Neural cell (in vitro differentiated cells): ENCODE measurements at regions not wholly inside any gene's neighbourhood (a gene's known extent, or its start where the extent isn't known, plus 50 kb on each side); places are given as distances from the start of the nearest gene placed in this dataset.

Source experiments
- H2AFZ ChIP-seq: fragments of 200-600, 300-800 bp; sonication (generic), shearing (Covaris generic); 2 replicates; pipeline ENCODE4 v1.6.0; 2014; ENCODE audit warnings: low read depth, mild to moderate bottlenecking, antibody characterized with exemption, low read length, moderate library complexity
- H3F3A ChIP-seq: fragments of 200-600 bp; shearing (Covaris generic); 2 replicates; pipeline ENCODE4 v1.6.1; 2016; ENCODE audit warnings: mild to moderate bottlenecking, moderate library complexity, mixed read lengths, antibody characterized with exemption, low read length; ENCODE audit not compliant: insufficient read depth, poor library complexity, severe bottlenecking
- H3K27ac ChIP-seq: fragments of 200-600, 300-800 bp; sonication (generic), shearing (Covaris generic); 2 replicates; pipeline ENCODE4 v1.5.1; 2014; ENCODE audit warnings: mild to moderate bottlenecking, low read length, moderate library complexity
- H3K27me3 ChIP-seq: fragments of 300-800, 200-600 bp; sonication (generic), shearing (Covaris generic); 2 replicates; pipeline ENCODE4 v1.6.0; 2014; ENCODE audit warnings: mild to moderate bottlenecking, low read depth, low read length, moderate library complexity; ENCODE audit not compliant: insufficient read depth
- H3K36me3 ChIP-seq: fragments of 300-800, 200-600 bp; sonication (generic), shearing (Covaris generic); 2 replicates; pipeline ENCODE4 v1.5.1; 2014; ENCODE audit warnings: mild to moderate bottlenecking, antibody characterized with exemption, low read length, moderate library complexity; ENCODE audit not compliant: insufficient read depth
- H3K4me2 ChIP-seq: fragments of 300-800, 200-600 bp; sonication (generic), shearing (Covaris generic); 2 replicates; pipeline ENCODE4 v1.6.0; 2014; ENCODE audit warnings: mild to moderate bottlenecking, low read length
- H3K4me3 ChIP-seq: fragments of 300-800, 200-600 bp; sonication (generic), shearing (Covaris generic); 2 replicates; pipeline ENCODE4 v1.5.1; 2014; ENCODE audit warnings: mild to moderate bottlenecking, low read length, moderate library complexity
- H3K79me2 ChIP-seq: fragments of 200-600 bp; shearing (Covaris generic); replicated peaks from 2 replicates; pipeline ENCODE4 v1.6.0; 2014; ENCODE audit warnings: mild to moderate bottlenecking, low read length, moderate library complexity; ENCODE audit not compliant: insufficient read depth
- H3K9ac ChIP-seq: fragments of 300-800, 200-600 bp; sonication (generic), shearing (Covaris generic); 2 replicates; pipeline ENCODE4 v1.6.1; 2016; ENCODE audit warnings: mild to moderate bottlenecking, low read length, mixed read lengths
- H3K9me2 ChIP-seq: fragments of 200-600 bp; shearing (Covaris generic); 2 replicates; pipeline ENCODE4 v1.6.1; 2016; ENCODE audit warnings: mild to moderate bottlenecking, low read length, mixed read lengths; ENCODE audit not compliant: insufficient read depth
- H3K9me3 ChIP-seq: fragments of 200-600, 300-800 bp; sonication (generic), shearing (Covaris generic); 2 replicates; pipeline ENCODE4 v1.6.1; 2016; ENCODE audit warnings: mild to moderate bottlenecking, mixed run types, low read length, moderate library complexity, mixed read lengths
- H4K20me1 ChIP-seq: fragments of 200-600 bp; shearing (Covaris generic); 2 replicates; pipeline ENCODE4 v1.6.1; 2016; ENCODE audit warnings: mild to moderate bottlenecking, mixed run types; ENCODE audit not compliant: insufficient read depth
- EZH2 ChIP-seq: fragments of 200-600, 300-800 bp; shearing (Covaris generic), sonication (generic); IDR thresholded peaks from 2 replicates; pipeline ENCODE4 v1.6.1; 2014; ENCODE audit warnings: antibody characterized with exemption, low read length, borderline replicate concordance, mild to moderate bottlenecking; ENCODE audit not compliant: insufficient read depth, poor library complexity, severe bottlenecking
- POLR2AphosphoS5 ChIP-seq: IDR thresholded peaks from 2 replicates; pipeline ENCODE4 v1.6.1; 2012
- SMC3 ChIP-seq: fragments of 450-650 bp; conservative IDR thresholded peaks from 2 replicates; pipeline ENCODE4 v1.6.1; 2014; ENCODE audit warnings: antibody characterized with exemption, mild to moderate bottlenecking, moderate library complexity; ENCODE audit not compliant: poor library complexity
- TAF1 ChIP-seq: IDR thresholded peaks from 2 replicates; pipeline ENCODE4 v1.6.1; 2012; ENCODE audit warnings: low read depth
- TF ChIP-seq, protein P1 (sequence below): IDR thresholded peaks from 2 replicates; pipeline ENCODE4 v1.6.1; 2012; ENCODE audit warnings: borderline replicate concordance
- TF ChIP-seq, protein P2 (sequence below): fragments of 450-650 bp; IDR thresholded peaks from 2 replicates; pipeline ENCODE4 v1.5.1; 2014; ENCODE audit warnings: antibody characterized with exemption, mild to moderate bottlenecking, moderate library complexity; ENCODE audit not compliant: poor library complexity, severe bottlenecking

DNA sequence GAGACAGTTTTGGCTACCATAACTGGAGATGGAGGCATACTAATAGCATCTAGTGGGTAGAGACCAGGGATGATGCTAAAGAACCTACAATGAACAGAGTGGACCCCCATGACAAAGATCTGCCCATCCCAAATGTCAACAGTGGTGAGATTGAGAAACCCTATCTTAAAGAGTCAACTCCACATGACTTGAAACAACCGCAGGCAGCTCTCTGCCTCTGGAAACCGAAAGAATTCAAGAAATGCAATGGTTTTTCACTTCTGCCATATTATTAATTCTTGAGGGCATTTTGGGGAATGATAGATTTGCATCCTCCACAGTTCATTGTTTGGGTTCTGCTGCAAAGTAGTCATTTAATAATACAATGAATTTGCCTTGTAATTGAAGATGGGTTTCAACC is 463.4 kb downstream of the MAFB start:
- Histone ChIP-seq H3K79me2 (no peaks in the 10 kb centered on the region), H3F3A (no peaks in the 10 kb centered on the region), H3K27ac (no peak overlapping the region), H2AFZ (no peak overlapping the region), H3K4me3 (no peak overlapping the region), H3K4me2 (no peak overlapping the region), H3K9me2 (no peaks in the 10 kb centered on the region), H4K20me1 (no peaks in the 10 kb centered on the region), H3K27me3 (no peaks in the 10 kb centered on the region), H3K36me3 (no peaks in the 10 kb centered on the region), H3K9ac (no peak overlapping the region), H3K9me3 (no peaks in the 10 kb centered on the region)
- TF ChIP-seq, protein P1, sequence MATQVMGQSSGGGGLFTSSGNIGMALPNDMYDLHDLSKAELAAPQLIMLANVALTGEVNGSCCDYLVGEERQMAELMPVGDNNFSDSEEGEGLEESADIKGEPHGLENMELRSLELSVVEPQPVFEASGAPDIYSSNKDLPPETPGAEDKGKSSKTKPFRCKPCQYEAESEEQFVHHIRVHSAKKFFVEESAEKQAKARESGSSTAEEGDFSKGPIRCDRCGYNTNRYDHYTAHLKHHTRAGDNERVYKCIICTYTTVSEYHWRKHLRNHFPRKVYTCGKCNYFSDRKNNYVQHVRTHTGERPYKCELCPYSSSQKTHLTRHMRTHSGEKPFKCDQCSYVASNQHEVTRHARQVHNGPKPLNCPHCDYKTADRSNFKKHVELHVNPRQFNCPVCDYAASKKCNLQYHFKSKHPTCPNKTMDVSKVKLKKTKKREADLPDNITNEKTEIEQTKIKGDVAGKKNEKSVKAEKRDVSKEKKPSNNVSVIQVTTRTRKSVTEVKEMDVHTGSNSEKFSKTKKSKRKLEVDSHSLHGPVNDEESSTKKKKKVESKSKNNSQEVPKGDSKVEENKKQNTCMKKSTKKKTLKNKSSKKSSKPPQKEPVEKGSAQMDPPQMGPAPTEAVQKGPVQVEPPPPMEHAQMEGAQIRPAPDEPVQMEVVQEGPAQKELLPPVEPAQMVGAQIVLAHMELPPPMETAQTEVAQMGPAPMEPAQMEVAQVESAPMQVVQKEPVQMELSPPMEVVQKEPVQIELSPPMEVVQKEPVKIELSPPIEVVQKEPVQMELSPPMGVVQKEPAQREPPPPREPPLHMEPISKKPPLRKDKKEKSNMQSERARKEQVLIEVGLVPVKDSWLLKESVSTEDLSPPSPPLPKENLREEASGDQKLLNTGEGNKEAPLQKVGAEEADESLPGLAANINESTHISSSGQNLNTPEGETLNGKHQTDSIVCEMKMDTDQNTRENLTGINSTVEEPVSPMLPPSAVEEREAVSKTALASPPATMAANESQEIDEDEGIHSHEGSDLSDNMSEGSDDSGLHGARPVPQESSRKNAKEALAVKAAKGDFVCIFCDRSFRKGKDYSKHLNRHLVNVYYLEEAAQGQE, result no peak
- TF ChIP-seq EZH2 (no peak), POLR2AphosphoS5 (no peak), TAF1 (no peak)
- TF ChIP-seq, protein P2, sequence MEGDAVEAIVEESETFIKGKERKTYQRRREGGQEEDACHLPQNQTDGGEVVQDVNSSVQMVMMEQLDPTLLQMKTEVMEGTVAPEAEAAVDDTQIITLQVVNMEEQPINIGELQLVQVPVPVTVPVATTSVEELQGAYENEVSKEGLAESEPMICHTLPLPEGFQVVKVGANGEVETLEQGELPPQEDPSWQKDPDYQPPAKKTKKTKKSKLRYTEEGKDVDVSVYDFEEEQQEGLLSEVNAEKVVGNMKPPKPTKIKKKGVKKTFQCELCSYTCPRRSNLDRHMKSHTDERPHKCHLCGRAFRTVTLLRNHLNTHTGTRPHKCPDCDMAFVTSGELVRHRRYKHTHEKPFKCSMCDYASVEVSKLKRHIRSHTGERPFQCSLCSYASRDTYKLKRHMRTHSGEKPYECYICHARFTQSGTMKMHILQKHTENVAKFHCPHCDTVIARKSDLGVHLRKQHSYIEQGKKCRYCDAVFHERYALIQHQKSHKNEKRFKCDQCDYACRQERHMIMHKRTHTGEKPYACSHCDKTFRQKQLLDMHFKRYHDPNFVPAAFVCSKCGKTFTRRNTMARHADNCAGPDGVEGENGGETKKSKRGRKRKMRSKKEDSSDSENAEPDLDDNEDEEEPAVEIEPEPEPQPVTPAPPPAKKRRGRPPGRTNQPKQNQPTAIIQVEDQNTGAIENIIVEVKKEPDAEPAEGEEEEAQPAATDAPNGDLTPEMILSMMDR, result no peak

DNA sequence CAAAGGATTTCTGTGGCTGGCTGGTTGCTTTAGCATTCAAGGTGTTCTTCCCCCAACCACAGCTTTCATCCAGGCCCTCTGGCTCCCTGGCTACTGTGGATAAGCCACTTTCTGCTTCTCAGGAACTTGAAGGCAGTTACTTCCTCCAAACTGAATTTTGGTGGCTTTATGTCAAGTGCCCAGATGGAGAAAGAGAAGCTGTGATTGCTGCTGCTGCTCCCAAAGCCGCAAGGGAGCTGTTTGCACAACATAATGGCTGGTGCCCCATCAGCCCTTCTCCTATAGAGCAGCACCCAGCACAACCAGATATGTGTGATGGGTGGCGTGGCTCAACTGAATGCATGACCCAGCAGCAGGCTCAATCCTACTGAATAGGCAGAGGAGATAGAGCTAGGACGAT is 465.2 kb downstream of the MAFB start:
- no peaks in the 10 kb centered on the region for H3K79me2 ChIP-seq
- no peak overlapping the region for H3K27ac ChIP-seq

DNA sequence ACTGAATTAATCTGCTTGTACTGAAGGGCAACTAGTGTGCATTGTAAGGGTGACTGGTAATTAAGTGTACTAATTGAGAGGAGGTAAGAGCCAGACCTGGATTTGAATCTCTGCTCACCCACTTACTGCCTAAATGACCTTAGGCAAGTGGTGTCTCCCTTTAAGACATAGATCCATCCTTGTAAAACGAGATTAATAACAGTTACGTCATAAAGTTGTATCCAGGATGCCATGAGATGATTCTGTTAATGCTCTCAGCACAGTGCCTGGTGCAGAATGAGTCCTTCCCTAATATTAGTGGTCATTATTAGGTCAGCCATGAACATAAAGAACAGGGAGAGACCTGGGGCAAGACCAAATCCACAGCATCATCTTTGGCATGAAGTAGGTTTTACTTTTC is 470.1 kb downstream of the MAFB start:
- Histone ChIP-seq H3K4me2 (no peak overlapping the region), H3K27ac (peak overlapping the region; percentile 9), H3K79me2 (no peaks in the 10 kb centered on the region), H3K9me2 (no peaks in the 10 kb centered on the region), H3K27me3 (no peaks in the 10 kb centered on the region), H3K36me3 (no peaks in the 10 kb centered on the region), H2AFZ (no peak overlapping the region), H3F3A (no peaks in the 10 kb centered on the region), H3K4me3 (no peak overlapping the region), H3K9ac (no peak overlapping the region), H4K20me1 (no peaks in the 10 kb centered on the region), H3K9me3 (no peaks in the 10 kb centered on the region)
- TF ChIP-seq SMC3 (no peak), POLR2AphosphoS5 (no peak), TAF1 (no peak)
- TF ChIP-seq, protein P1, result no peak

More for the DNA sequence above, 465.2 kb downstream of the MAFB start:
- no peaks in the 10 kb centered on the region for H3K9me3 ChIP-seq
- no peak overlapping the region for H2AFZ ChIP-seq
- H4K20me1 ChIP-seq, result no peaks in the 10 kb centered on the region
- TF ChIP-seq, protein P2, result no peak
- H3K36me3 ChIP-seq, result no peaks in the 10 kb centered on the region
- no peak overlapping the region for H3K9ac ChIP-seq
- H3K4me3 ChIP-seq, result no peak overlapping the region
- H3K27me3 ChIP-seq, result no peaks in the 10 kb centered on the region
- H3K9me2 ChIP-seq, result no peaks in the 10 kb centered on the region
- H3K4me2 ChIP-seq, result no peak overlapping the region
- no peaks in the 10 kb centered on the region for H3F3A ChIP-seq
